Smooth muscle cell (in vitro differentiated cells): ENCODE measurements at regions not wholly inside any gene's neighbourhood (a gene's known extent, or its start where the extent isn't known, plus 50 kb on each side); places are given as distances from the start of the nearest gene placed in this dataset.

Experiments used
- DNase-seq: peaks from one replicate; lab custom pipeline; 2025; ENCODE audit not compliant: unreplicated experiment; lab: John Stamatoyannopoulos, UW
- H2AFZ ChIP-seq: fragments of 200-600 bp; sonication (generic); 2 replicates; pipeline ENCODE4 v1.6.0; 2016; ENCODE audit warnings: antibody characterized with exemption, low read depth, mild to moderate bottlenecking
- H3F3A ChIP-seq: fragments of 200-600 bp; sonication (generic); 2 replicates; pipeline ENCODE4 v1.6.0; 2017; ENCODE audit warnings: antibody characterized with exemption, low read depth
- H3K27ac ChIP-seq: fragments of 200-600 bp; sonication (generic); 2 replicates; pipeline ENCODE4 v1.5.1; 2016; ENCODE audit warnings: low read depth, mild to moderate bottlenecking
- H3K27me3 ChIP-seq: fragments of 200-600 bp; sonication (generic); 2 replicates; pipeline ENCODE4 v1.6.1; 2016; ENCODE audit warnings: low read depth, mild to moderate bottlenecking
- H3K36me3 ChIP-seq: fragments of 200-600 bp; sonication (generic); 2 replicates; pipeline ENCODE4 v1.5.1; 2016; ENCODE audit warnings: low read depth
- H3K4me1 ChIP-seq: fragments of 200-600 bp; sonication (generic); 2 replicates; pipeline ENCODE4 v1.5.1; 2016; ENCODE audit warnings: low read depth
- H3K4me2 ChIP-seq: fragments of 200-600 bp; sonication (generic); 2 replicates; pipeline ENCODE4 v1.6.0; 2016; ENCODE audit warnings: mild to moderate bottlenecking
- H3K4me3 ChIP-seq: fragments of 200-600 bp; sonication (generic); 2 replicates; pipeline ENCODE4 v1.5.1; 2016; ENCODE audit warnings: mild to moderate bottlenecking
- H3K79me2 ChIP-seq: fragments of 200-600 bp; sonication (generic); 2 replicates; pipeline ENCODE4 v1.6.0; 2016; ENCODE audit warnings: low read depth, mild to moderate bottlenecking
- H3K9ac ChIP-seq: fragments of 200-600 bp; sonication (generic); 2 replicates; pipeline ENCODE4 v1.6.0; 2016; ENCODE audit warnings: low read depth
- H3K9me3 ChIP-seq: fragments of 200-600 bp; sonication (generic); replicated peaks from 2 replicates; pipeline ENCODE4 v1.5.1; 2016; ENCODE audit warnings: low read depth
- H4K20me1 ChIP-seq: fragments of 200-600 bp; sonication (generic); 2 replicates; pipeline ENCODE4 v1.6.0; 2016; ENCODE audit warnings: low read depth
- WGBS: methylation state at CpG from one replicate; pipeline ENCODE4 v1.1.7; 2016; ENCODE audit warnings: low lambda C conversion rate; 5-methylcytosine and 5-hydroxymethylcytosine counted together
- TF ChIP-seq, protein P1 (sequence below): fragments of 200-600 bp; sonication (generic); IDR thresholded peaks from 2 replicates; pipeline ENCODE4 v1.5.1; 2017; ENCODE audit warnings: borderline replicate concordance, mild to moderate bottlenecking, antibody characterized with exemption; ENCODE audit not compliant: insufficient read depth, poor library complexity, severe bottlenecking

DNA sequence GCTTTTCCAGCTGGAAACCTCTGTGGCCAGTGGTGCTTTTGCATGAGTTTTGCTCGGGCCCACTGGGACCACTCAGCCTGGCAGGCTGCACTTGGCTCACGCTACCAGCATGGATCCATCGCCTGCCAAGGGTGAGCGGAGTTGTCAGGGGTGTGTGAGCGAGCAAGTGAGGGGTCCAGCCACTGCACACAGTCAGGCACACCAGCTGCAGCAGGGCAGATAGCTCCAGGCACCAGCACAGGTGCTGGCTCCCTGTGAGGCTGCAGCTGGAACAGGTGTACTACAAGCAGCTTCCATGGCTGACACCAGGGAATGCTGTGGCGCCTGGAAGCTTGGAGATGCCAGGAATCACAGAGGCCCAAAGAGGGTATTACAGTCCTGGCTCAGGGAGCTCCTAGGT, 391.2 kb upstream of the SGCD start:
- no peaks in the 10 kb centered on the region for H3K9me3 ChIP-seq
- 89% methylated on average over 6 of the region's 6 CpGs for WGBS
- no peaks in the 10 kb centered on the region for H3F3A ChIP-seq
- no peak overlapping the region for H3K4me2 ChIP-seq
- H3K4me3 ChIP-seq = no peak overlapping the region
- H3K27me3 ChIP-seq = no peaks in the 10 kb centered on the region
- H3K9ac ChIP-seq = no peak overlapping the region
- no peak overlapping the region for H3K27ac ChIP-seq
- H2AFZ ChIP-seq = no peak overlapping the region
- H3K4me1 ChIP-seq = no peaks in the 10 kb centered on the region
- no peaks in the 10 kb centered on the region for H3K36me3 ChIP-seq
- no peak for DNase-seq
- H4K20me1 ChIP-seq = no peaks in the 10 kb centered on the region
- TF ChIP-seq, protein P1, sequence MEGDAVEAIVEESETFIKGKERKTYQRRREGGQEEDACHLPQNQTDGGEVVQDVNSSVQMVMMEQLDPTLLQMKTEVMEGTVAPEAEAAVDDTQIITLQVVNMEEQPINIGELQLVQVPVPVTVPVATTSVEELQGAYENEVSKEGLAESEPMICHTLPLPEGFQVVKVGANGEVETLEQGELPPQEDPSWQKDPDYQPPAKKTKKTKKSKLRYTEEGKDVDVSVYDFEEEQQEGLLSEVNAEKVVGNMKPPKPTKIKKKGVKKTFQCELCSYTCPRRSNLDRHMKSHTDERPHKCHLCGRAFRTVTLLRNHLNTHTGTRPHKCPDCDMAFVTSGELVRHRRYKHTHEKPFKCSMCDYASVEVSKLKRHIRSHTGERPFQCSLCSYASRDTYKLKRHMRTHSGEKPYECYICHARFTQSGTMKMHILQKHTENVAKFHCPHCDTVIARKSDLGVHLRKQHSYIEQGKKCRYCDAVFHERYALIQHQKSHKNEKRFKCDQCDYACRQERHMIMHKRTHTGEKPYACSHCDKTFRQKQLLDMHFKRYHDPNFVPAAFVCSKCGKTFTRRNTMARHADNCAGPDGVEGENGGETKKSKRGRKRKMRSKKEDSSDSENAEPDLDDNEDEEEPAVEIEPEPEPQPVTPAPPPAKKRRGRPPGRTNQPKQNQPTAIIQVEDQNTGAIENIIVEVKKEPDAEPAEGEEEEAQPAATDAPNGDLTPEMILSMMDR = no peak
- H3K79me2 ChIP-seq = no peaks in the 10 kb centered on the region

DNA sequence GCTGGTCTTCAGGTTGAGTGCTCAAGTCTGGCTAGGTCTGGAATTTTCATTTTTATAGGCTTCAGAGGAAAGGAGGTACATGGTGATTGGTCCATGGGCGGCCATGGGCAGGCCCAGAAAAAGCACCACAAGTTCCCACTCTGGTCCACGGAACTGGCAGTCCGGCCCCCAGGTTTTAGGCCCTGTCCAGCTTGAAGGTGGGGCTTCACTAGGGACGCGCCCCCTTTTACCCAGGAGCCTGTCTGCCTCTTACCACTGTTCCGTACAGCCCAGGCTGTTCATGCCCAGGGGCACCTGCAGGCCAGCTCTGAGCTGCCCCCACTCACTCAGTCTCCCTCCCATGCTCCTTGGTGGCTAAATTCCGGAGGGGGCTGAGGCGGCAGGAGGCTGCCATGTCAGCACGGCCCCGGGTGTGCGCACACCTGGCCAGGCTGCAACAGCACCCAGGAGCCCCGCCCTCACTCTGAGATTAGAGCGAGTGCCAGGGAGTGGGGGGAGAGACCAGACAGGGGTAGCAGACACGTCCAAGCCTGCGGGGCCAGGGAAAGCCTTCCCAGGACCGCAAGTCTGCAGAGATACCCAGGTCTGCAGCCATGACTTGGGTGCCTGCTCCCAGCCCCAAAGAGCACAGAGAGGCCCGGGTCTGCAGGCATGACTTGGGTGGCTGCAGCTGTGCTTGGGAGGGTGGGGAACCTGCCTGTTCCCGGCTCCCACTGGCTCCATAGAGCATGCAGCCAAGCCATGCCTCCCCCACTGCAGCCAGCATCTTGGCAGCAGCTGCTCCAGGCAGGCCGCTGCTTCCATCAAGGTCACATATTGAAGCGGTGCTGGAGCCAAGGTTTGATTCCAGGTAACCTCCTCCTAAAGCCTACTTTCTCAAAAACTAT, 390.2 kb upstream of the SGCD start:
- peak overlapping the region; percentile 43 for H2AFZ ChIP-seq
- H3K4me1 ChIP-seq = no peaks in the 10 kb centered on the region
- H3K27ac ChIP-seq = no peak overlapping the region
- H3K27me3 ChIP-seq = no peaks in the 10 kb centered on the region
- TF ChIP-seq, protein P1 = no peak
- H3K4me2 ChIP-seq = no peak overlapping the region
- H3K9me3 ChIP-seq = no peaks in the 10 kb centered on the region
- WGBS = 88% methylated on average over 20 of the region's 20 CpGs
- no peaks in the 10 kb centered on the region for H3F3A ChIP-seq
- no peaks in the 10 kb centered on the region for H3K79me2 ChIP-seq
- no peak for DNase-seq
- no peaks in the 10 kb centered on the region for H3K36me3 ChIP-seq
- no peaks in the 10 kb centered on the region for H4K20me1 ChIP-seq
- H3K9ac ChIP-seq = no peak overlapping the region
- H3K4me3 ChIP-seq = no peak overlapping the region

DNA sequence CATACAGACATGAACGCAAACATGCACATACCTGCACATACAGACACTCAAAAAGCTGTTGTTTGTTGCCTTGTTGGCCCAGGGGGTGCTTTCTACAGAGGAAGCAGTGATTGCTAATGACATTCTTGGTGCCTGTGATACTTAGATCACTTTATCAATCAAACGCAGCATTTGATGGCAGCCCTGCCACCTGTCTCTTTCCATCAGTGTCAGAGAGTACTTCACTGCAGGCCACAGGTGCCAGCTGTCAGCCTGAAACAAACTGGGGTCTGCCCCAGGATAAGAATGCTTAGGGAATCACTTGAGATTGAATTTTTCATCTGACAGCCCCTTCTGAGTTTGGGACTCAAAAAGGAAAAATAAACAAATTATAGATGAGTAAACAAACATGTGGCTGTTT, 388.9 kb upstream of the SGCD start:
- H3F3A ChIP-seq = no peaks in the 10 kb centered on the region
- DNase-seq = no peak
- H3K9ac ChIP-seq = no peak overlapping the region
- no peaks in the 10 kb centered on the region for H4K20me1 ChIP-seq
- H2AFZ ChIP-seq = no peak overlapping the region
- H3K27ac ChIP-seq = no peak overlapping the region
- TF ChIP-seq, protein P1 = no peak
- no peaks in the 10 kb centered on the region for H3K9me3 ChIP-seq
- no peaks in the 10 kb centered on the region for H3K36me3 ChIP-seq
- no peaks in the 10 kb centered on the region for H3K4me1 ChIP-seq
- H3K4me3 ChIP-seq = no peak overlapping the region
- no peaks in the 10 kb centered on the region for H3K27me3 ChIP-seq
- H3K4me2 ChIP-seq = no peak overlapping the region
- no peaks in the 10 kb centered on the region for H3K79me2 ChIP-seq
- WGBS = 92% methylated on average over 2 of the region's 2 CpGs

DNA sequence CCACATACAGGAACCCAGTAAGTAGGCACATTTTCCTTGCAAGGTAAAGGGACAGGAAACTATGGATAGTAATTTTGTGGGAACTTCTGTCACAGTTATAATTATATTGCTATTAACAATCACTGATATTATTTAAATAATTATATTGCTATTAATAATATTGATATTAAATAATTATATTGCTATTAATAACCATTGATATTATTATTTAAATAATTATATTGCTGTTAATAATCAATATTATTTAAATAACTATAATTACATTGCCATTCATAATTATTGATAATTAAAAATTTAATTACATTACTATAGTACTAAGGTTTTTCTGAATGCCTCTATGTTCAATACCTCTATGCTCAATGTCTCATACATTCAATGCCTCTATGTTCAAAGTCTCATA, 385.6 kb upstream of the SGCD start:
- Histone ChIP-seq H4K20me1 (no peaks in the 10 kb centered on the region), H3F3A (no peaks in the 10 kb centered on the region), H3K4me1 (no peaks in the 10 kb centered on the region), H3K36me3 (no peaks in the 10 kb centered on the region), H3K79me2 (no peaks in the 10 kb centered on the region), H3K4me3 (no peak overlapping the region), H3K9ac (no peak overlapping the region), H2AFZ (no peak overlapping the region), H3K4me2 (no peak overlapping the region), H3K9me3 (no peaks in the 10 kb centered on the region), H3K27me3 (no peaks in the 10 kb centered on the region), H3K27ac (no peak overlapping the region)
- TF ChIP-seq, protein P1 = no peak
- DNase-seq = no peak
